Dendritic cell treated with granulocyte-macrophage colony-stimulating factor and Interleukin-4, amounts not matched to agents 40 ng/mL and 50 ng/mL, for 4 days (primary cell): ENCODE measurements at regions not wholly inside any gene's neighbourhood (a gene's known extent, or its start where the extent isn't known, plus 50 kb on each side); places are given as distances from the start of the nearest gene placed in this dataset.
A peak's percentile ranks its signal among the peaks of the same experiment; 100 is the strongest.

Experiments used
- H3K27ac Mint-ChIP-seq: one replicate; pipeline ENCODE4 v1.8.0; 2022; ENCODE audit warnings: mild to moderate bottlenecking, mixed read lengths
- H3K27me3 Mint-ChIP-seq: one replicate; pipeline ENCODE4 v1.8.0; 2022; ENCODE audit warnings: mild to moderate bottlenecking, mixed read lengths
- H3K36me3 Mint-ChIP-seq: one replicate; pipeline ENCODE4 v1.8.0; 2022; ENCODE audit warnings: low read depth, mixed read lengths
- H3K4me1 Mint-ChIP-seq: one replicate; pipeline ENCODE4 v1.8.0; 2022; ENCODE audit warnings: low read depth, mixed read lengths
- H3K4me3 Mint-ChIP-seq: one replicate; pipeline ENCODE4 v1.8.0; 2022; ENCODE audit warnings: mild to moderate bottlenecking, moderate library complexity, mixed read lengths
- H3K9me3 Mint-ChIP-seq: one replicate; pipeline ENCODE4 v1.8.0; 2022; ENCODE audit warnings: mixed read lengths
- intact Hi-C: fragments of 100-400 bp; cut with micrococcal nuclease; formaldehyde crosslinking; loops from one replicate; pipeline ENCODE4 v1.15.0; 2022

- Mint-ChIP-seq H3K4me3 (no peak overlapping the region), H3K9me3 (peaks cover 35% of the 10 kb centered on the region), H3K4me1 (peaks cover 49% of the 10 kb centered on the region), H3K27me3 (peaks cover 2% of the 10 kb centered on the region), H3K27ac (peak overlapping the region; percentile 62), H3K36me3 (no peaks in the 10 kb centered on the region)
- intact Hi-C loops = loop anchor here (5.0 kb wide), 2 partner anchors 38 to 73 kb away; no protein-coding TSS in a partner anchor
Observed at GRCh38 chr1:233514946-233515391, 98.9 kb upstream of the KCNK1 start.

- Mint-ChIP-seq H3K9me3 (peaks cover 35% of the 10 kb centered on the region), H3K27ac (no peak overlapping the region), H3K4me1 (peaks cover 40% of the 10 kb centered on the region), H3K27me3 (peaks cover 3% of the 10 kb centered on the region), H3K4me3 (no peak overlapping the region), H3K36me3 (no peaks in the 10 kb centered on the region)
- intact Hi-C loops = loop anchor here (5.0 kb wide), 1 partner anchor 74 kb away; no protein-coding TSS in a partner anchor
Observed at GRCh38 chr1:233516732-233517131, 97.2 kb upstream of the KCNK1 start.

DNA sequence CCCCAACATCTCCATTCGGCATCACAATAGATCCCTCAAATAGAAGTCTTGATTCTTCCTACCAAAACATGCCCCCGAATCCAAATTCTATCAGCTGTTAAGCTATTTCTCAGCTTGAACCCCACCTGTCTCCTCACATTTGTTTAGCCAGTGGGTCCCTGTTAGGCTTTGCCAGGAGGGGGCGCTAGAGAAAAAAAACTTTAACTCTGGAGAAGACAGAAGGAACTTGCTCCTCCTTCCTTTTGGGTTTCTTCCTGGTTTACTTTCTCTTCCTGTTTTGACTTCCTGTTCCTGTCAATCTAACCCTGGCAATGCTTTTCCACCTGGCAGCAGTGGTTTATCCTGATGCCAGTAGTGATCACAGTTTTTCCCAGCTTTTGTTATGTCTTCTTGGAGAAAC is 95.6 kb upstream of the KCNK1 start:
- peaks cover 35% of the 10 kb centered on the region for H3K9me3 Mint-ChIP-seq
- H3K27ac Mint-ChIP-seq = peak overlapping the region; percentile 41
- H3K27me3 Mint-ChIP-seq = peaks cover 3% of the 10 kb centered on the region
- H3K36me3 Mint-ChIP-seq = no peaks in the 10 kb centered on the region
- peaks cover 26% of the 10 kb centered on the region for H3K4me1 Mint-ChIP-seq
- H3K4me3 Mint-ChIP-seq = no peak overlapping the region
- intact Hi-C loops = loop anchor here (5.0 kb wide), 1 partner anchor 76 kb away; no protein-coding TSS in a partner anchor

- H3K36me3 Mint-ChIP-seq = no peaks in the 10 kb centered on the region
- H3K27ac Mint-ChIP-seq = peak overlapping the region; percentile 70
- H3K4me1 Mint-ChIP-seq = peaks cover 15% of the 10 kb centered on the region
- peaks cover 3% of the 10 kb centered on the region for H3K27me3 Mint-ChIP-seq
- intact Hi-C loops = no loop called here
- no peak overlapping the region for H3K4me3 Mint-ChIP-seq
- H3K9me3 Mint-ChIP-seq = peaks cover 35% of the 10 kb centered on the region
Observed at GRCh38 chr1:233520261-233521191, 93.4 kb upstream of the KCNK1 start.

DNA sequence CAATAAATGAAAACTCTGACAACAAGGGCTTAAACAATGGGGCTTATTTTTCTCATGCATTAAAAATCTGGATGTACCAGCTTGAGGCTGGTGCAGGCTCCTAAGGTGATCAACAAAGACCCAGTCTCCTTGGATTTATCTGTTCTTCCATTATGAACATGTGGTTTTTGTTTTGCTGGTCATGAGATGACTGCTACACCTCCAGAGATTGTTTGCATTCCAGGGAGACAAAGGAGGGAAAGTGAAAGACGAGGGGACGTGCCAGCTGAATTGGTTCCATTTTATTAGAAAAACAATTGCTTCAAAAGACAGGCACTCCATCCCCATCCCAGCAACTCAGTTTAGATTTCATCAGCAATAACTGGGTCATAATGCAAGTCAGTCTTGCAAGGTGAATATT is 90.9 kb upstream of the KCNK1 start:
- Mint-ChIP-seq H3K27me3 (peaks cover 3% of the 10 kb centered on the region), H3K4me1 (peaks cover 14% of the 10 kb centered on the region), H3K9me3 (peaks cover 18% of the 10 kb centered on the region), H3K27ac (no peak overlapping the region), H3K4me3 (no peak overlapping the region), H3K36me3 (no peaks in the 10 kb centered on the region)
- intact Hi-C loops = no loop called here

DNA sequence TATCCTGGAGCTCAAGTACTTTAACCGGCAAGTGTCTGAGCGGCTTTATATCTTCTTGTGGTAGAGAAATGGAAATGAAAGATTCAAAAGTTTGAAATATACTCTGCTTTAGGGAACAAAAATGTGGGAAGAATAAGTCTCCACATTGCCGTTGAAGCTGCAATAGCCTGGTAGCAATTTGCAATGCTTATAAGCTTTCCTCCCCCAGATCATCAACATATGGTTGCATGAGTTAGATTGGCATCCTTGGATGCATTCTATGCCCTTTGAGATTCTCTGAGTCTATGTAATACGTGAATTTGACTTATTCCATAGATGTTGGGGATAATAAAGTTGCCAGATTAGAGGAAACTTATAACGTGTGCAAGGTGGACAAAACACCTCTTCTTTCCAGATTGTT is 86.1 kb upstream of the KCNK1 start:
- H3K4me3 Mint-ChIP-seq = no peak overlapping the region
- H3K27me3 Mint-ChIP-seq = peaks cover 3% of the 10 kb centered on the region
- H3K27ac Mint-ChIP-seq = no peak overlapping the region
- H3K4me1 Mint-ChIP-seq = no peaks in the 10 kb centered on the region
- H3K9me3 Mint-ChIP-seq = peaks cover 18% of the 10 kb centered on the region
- intact Hi-C loops = no loop called here
- no peaks in the 10 kb centered on the region for H3K36me3 Mint-ChIP-seq

DNA sequence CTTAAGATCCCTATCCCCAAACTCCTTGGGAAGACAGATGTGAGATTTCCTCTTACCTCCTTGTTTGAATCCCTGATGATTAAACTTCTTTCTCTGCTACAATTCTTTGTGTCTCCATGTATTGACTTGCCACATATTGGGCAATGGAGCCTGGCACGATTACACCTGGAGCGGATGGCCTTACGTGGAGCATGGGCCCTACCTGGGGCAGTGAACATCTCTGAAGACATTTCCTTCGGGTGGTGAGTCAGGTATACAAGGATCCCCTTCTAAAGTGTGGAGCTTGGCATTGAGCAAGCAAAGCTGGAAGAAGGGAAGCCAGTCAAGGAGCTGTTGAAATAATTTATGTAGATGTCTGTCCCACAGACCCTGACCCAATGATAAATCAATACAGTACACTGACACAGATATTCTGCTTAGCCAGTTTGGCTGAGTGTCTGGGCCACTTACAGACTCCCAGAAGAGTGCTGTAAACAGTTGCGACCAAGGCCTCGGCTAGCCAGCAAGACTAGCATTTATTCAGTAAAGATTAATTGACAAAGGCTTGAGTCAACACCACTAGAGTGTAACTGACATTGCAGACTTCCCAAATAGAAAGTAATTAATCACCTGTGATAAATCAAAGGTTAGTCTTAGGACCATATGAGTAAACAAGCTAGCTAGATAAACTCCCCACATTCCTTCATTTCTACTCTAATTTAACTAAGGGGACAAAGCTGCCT is 83.1 kb upstream of the KCNK1 start:
- intact Hi-C loops = no loop called here
- Mint-ChIP-seq H3K4me3 (no peak overlapping the region), H3K9me3 (peaks cover 18% of the 10 kb centered on the region), H3K27me3 (peaks cover 5% of the 10 kb centered on the region), H3K36me3 (no peaks in the 10 kb centered on the region), H3K27ac (no peak overlapping the region), H3K4me1 (no peaks in the 10 kb centered on the region)

- Mint-ChIP-seq H3K27me3 (peaks cover 16% of the 10 kb centered on the region), H3K4me3 (no peak overlapping the region), H3K4me1 (peaks cover 14% of the 10 kb centered on the region), H3K9me3 (peaks cover 5% of the 10 kb centered on the region), H3K27ac (no peak overlapping the region), H3K36me3 (no peaks in the 10 kb centered on the region)
- intact Hi-C loops = no loop called here
Observed at GRCh38 chr1:233540816-233541215, 73.1 kb upstream of the KCNK1 start.

DNA sequence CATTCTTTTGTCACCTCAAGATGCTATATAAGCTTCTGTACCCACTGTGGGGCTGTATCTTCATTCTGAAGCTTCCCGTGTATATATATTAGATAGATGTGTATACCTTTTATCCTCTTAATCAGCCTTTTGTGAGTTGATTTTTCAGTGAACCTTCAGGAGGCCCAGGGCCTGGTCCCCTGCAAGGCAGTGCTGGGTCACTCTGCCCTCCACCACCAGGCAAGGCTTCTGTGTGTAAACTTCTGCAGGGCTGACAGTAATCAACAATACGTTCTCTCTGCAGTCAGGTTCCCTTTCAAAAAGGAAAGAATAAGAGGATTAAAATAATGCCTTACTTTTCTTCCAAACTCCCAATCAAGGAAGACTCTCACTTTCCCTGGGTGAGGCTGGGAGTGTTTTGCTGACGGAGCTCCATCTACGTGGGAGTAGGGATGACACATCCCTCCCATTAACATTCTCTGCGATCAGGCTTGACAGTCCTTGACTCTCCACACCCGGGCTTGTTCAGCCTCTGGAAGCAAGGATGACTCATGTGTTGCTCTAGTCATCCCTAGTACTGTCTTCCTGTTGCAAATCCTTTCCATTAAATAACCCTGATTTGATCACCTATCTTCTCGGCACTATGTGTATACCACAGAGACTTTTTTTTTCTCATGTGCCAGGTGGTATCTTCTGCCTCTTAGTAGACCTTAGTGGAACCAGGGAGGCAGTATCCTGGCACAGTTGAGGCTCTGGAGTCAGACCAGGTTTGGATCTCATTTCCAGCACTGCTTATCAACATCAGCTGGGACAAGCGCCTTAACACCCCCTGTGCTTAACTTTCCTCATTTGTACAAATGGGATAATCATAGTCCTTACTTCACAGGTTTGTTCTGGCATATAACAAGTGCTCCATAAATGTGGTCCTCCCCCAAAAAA is 70.3 kb upstream of the KCNK1 start:
- Mint-ChIP-seq H3K4me1 (peaks cover 14% of the 10 kb centered on the region), H3K9me3 (peaks cover 10% of the 10 kb centered on the region), H3K36me3 (no peaks in the 10 kb centered on the region), H3K4me3 (no peak overlapping the region), H3K27me3 (peaks cover 9% of the 10 kb centered on the region), H3K27ac (no peak overlapping the region)
- intact Hi-C loops = no loop called here

DNA sequence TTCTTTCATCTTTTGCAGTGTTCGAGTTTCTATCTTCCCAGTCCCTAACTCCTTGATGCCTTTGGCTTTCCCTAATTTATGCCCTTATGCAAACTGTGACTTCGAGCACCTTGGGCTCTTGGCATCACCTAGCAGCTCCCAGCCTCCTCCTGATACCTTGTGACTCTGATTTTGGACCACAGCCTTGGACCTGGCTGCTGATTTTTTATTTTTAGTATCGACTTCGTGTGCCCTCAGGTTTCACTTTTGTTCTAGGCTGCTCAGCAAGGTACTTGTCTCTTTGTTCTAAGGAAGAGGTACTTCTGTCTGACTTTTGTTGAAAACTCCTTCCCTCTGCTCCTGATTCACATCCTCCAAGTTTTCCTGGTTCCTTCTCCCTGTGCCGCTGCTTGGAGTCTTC is 69.6 kb upstream of the KCNK1 start:
- intact Hi-C loops = no loop called here
- no peak overlapping the region for H3K4me3 Mint-ChIP-seq
- H3K27me3 Mint-ChIP-seq = peaks cover 9% of the 10 kb centered on the region
- H3K9me3 Mint-ChIP-seq = peaks cover 10% of the 10 kb centered on the region
- H3K27ac Mint-ChIP-seq = no peak overlapping the region
- H3K36me3 Mint-ChIP-seq = no peaks in the 10 kb centered on the region
- peaks cover 14% of the 10 kb centered on the region for H3K4me1 Mint-ChIP-seq

DNA sequence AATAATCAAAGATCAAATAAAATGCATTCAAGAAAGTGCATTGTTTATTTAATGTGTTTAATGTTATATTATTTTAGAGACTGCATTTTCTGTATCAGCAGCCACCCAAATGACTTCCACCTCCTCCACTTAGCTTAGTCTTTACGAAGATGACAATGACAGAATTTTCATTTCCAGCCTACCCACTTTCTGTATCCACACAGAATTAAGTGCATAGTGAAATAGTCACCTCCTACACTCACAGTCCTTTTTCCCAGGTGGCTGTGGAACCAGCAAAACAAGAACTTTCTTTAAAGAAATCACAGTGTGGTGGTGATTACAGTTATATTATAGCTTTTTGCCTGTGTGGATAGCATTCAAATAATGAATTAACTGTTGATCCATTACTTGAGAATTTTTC is 66.2 kb upstream of the KCNK1 start:
- Mint-ChIP-seq H3K36me3 (no peaks in the 10 kb centered on the region), H3K4me1 (peaks cover 14% of the 10 kb centered on the region), H3K4me3 (no peak overlapping the region), H3K27ac (no peak overlapping the region), H3K9me3 (peaks cover 10% of the 10 kb centered on the region), H3K27me3 (peaks cover 8% of the 10 kb centered on the region)
- intact Hi-C loops = no loop called here

DNA sequence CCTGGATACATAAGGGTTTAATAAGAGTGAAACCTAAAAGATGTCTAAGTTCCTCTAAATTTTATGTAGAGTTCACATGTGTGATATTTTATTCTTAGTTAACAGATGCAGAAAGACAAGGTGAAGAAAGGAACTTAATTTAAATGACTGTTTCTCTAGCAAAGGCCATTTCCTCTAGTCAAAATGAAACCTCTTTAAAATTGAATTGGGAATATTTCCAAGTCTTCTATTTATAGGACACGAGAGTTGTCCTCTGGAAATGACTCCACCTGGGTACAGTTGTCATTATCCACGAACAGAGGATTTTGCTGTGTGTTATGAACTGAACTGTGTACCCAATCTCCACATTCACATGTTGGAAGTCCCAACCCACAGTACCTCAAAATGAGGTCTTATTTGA is 64.5 kb upstream of the KCNK1 start:
- Mint-ChIP-seq H3K4me3 (no peak overlapping the region), H3K36me3 (no peaks in the 10 kb centered on the region), H3K27me3 (peaks cover 9% of the 10 kb centered on the region), H3K27ac (no peak overlapping the region), H3K9me3 (peaks cover 10% of the 10 kb centered on the region), H3K4me1 (peaks cover 4% of the 10 kb centered on the region)
- intact Hi-C loops = no loop called here

GRCh38 chr1:233549917-233550316 is 64.0 kb upstream of the KCNK1 start:
- no peaks in the 10 kb centered on the region for H3K36me3 Mint-ChIP-seq
- intact Hi-C loops = no loop called here
- H3K4me3 Mint-ChIP-seq = no peak overlapping the region
- H3K27me3 Mint-ChIP-seq = peaks cover 5% of the 10 kb centered on the region
- peaks cover 10% of the 10 kb centered on the region for H3K9me3 Mint-ChIP-seq
- no peak overlapping the region for H3K27ac Mint-ChIP-seq
- no peaks in the 10 kb centered on the region for H3K4me1 Mint-ChIP-seq
